ENCODE measurements at regions not wholly inside any gene's neighbourhood (a gene's known extent, or its start where the extent isn't known, plus 50 kb on each side); places are given as distances from the start of the nearest gene placed in this dataset.
"Not testable (repeated sequence)": the region's sequence is repeated elsewhere in the genome, so short reads cannot be mapped to it uniquely, and the experiment has no call there.

- DNase-seq: no peak
Measured at GRCh38 chr15:69602921-69603320, 150.3 kb downstream of the RPLP1 start.

DNA sequence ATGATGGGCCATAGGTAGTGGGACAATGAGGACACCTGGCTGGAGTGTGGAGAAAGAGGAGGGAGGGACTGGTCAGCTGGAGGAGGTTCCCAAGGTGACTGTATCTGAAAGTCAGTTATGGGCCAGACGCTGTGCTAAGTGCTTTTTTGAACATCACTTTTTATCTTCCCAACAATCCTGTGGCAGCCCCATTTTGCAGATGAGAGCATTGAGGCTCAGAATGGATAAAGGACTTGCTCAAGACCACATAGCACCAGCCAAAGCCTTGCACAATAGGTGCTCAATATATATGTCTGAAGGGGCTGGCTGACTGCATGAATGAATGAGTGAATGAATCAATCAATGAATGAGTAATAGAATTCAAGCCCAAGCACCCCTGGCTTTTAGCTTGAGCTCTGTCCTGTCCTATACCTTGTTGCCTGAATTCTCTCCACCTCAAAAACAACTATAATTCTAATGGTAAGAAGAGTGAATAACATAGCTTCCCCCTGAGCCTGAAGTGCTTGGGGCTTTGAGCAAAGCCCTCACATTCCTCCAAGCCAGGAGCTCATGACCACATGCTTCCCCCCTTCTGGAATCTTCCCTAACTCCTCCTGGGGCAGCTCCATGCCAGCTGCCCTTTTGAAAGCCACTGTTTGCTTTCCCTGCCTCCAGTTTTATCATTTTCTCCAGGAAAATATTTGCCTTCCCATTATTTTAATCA lies 150.9 kb downstream of the RPLP1 start:
- DNase-seq: no peak

DNA sequence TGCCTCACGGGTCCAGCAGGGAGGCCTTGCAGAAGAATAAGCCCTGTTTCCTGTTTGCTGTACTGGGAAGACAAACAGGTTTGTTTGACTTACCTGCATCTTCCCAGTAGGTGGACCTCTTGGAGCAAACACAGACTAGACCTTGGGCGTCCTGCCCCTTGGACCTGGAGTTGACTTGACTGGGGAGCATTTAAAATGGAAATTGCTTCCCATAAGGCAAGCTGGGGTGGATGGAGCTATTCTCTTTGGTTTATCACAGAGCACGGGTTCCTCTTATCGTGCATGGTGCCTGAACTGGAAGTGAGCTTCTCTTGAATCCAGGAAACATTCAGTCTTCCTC lies 151.4 kb downstream of the RPLP1 start:
- DNase-seq: no peak

GRCh38 chr15:69606144-69606543 lies 153.5 kb downstream of the RPLP1 start:
- DNase-seq: no peak

DNA sequence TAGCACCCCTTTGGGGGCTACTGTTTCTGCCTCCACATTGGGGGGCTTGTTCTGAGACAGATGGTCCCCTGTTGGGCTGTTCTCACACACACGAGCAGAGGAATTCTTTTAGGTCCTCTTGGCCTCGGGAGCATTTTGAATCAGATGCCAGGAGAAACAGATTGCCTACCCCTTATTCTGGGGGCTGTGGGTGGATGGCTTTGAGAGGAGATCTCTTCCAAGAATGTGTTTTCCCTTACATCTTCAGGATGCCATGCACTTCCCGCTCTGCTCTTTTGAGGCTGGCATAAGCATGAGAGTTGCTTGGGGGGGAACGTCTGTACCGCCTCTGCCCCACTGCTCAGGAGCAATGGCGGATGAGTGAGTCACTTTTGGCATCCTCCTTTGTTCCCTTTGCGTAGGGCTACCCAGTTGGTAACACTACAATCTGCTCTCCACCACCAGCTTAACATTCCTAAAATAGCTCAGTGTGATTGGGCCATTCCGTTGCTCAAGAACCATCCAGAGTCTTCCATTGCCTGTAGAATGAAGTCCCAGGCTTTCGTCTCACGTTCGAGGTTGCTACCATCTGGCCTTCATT lies 154.4 kb downstream of the RPLP1 start:
- DNase-seq: no peak

GRCh38 chr15:69608661-69609060 lies 156.0 kb downstream of the RPLP1 start:
- no peak for DNase-seq

DNA sequence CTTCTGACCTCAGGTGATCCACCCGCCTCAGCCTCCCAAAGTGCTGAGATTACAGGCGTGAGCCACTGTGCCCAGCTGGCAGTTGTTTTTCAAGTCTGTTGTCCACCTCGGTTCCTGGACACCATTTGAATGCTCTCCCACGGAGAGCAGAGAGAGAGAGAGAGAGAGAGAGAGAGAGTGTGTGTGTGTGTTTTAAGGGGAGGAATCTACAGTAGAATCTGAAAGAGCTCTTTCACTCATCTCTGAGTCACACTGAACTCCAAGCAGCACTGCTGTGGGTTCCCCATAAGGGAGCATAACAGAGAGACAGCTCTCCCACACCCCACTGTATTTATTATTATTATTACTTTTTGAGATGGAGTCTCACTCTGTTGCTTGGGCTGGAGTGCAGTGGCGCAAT lies 156.6 kb downstream of the RPLP1 start:
- no peak for DNase-seq

DNA sequence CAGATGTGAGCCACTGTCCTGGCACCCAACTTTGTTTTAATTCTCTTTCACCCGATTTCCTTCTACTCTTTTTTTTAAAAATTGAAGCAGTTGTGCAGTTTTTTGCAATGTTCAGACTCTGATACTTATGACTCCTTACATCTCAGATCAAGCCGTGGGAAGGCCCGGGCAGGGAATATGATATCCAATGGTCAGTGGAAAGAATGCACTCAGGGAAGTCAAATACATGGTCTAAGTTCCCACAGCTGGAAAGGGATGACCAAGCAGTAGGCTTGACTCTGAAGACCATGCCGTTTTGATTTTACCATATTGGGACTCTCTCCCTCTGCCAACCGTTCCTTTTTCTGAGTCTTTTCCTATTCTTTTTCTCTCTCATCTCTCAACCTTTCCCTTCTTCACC lies 157.2 kb downstream of the RPLP1 start:
- DNase-seq: no peak

DNA sequence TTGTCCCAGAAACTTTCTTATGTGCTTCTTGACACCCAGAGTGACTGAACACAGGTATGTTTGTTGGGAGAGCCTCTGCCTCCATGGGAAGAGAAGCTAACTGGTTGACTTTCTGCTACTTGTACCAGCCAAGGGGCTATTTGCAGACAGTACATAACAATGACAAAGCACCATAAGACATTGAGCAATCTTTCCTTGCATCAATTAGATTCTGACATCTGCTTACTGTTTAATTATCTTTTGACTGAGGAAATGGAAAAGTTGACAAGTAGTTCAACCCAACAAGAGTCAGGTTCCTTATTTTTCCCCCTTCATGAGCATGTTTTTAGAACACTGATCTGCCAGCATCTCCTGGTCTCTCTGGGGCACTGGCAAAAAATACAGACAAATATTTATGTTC lies 157.7 kb downstream of the RPLP1 start:
- no peak for DNase-seq

DNA sequence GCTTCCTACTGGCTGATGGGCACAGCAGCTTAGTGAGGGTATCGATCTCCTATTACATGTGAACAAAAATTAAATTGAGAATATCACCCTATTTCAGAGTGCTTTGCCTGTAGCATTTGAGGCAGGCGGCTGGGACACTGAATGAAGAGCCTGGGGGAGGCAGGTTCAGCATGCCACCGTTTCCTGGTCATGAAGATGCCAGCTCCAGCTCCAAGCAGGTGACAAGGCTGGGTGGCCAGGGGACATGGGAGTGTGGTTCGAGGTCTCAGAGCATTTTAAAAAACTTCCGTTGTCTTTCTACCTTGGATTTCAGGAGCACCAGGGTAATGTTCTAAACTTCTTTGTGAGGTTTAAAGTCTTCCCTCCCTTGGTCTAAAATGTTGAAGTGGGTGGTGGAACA lies 158.2 kb downstream of the RPLP1 start:
- no peak for DNase-seq

GRCh38 chr15:69612112-69612511 lies 159.5 kb downstream of the RPLP1 start:
- no peak for DNase-seq

DNA sequence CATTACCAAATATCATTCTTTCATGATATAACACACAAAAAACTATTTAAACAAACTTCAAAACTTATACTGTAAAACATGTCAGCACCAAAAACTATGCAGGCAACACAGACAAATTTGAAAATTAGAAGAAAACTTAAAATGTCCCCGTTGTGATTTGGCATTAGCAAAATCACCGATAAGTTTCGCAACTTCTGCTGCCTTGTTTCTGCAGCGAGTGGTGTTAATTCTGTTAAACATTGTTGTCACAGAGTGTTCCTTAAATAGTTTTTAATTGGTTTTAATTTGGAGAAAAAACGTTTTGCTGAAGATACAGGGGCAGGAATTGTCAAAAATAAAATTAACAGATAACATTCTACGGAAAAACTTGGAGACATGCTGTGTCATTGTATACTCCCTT lies 160.6 kb downstream of the RPLP1 start:
- no peak for DNase-seq

- DNase-seq: no peak
Measured at GRCh38 chr15:69613988-69614387, 161.4 kb downstream of the RPLP1 start.

DNA sequence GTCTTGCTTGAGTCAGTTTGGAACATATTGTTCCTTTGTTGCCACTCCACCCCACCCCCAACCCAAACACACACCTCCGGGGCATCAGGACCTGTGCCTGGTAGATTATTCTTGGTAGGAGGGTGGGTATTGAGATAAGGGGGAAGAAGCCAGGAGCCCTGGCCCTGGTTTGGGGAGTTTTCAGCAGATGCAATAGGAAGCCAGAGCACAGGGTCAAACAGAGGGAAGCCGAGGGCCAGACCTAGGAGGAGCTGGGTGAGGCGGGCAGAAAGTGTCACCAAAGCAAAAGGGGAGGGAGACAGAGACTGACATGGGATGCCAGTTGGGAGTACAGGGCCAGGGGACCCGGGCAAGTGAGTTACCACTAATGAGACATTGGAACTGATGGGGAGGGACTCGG lies 163.1 kb downstream of the RPLP1 start:
- no peak for DNase-seq

GRCh38 chr15:69616558-69616957 lies 163.9 kb downstream of the RPLP1 start:
- no peak for DNase-seq

DNA sequence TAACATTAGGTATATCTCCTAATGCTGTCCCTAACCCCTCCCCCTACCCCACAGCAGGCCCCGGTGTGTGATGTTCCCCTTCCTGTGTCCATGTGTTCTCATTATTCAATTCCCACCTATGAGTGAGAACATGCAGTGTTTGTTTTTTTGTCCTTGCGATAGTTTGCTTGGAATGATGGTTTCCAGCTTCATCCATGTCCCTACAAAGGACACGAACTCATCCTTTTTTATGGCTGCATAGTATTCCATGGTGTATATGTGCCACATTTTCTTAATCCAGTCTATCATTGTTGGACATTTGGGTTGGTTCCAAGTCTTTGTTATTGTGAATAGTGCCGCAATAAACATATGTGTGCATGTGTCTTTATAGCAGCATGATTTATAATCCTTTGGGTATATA lies 164.5 kb downstream of the RPLP1 start:
- not testable (repeated sequence) for DNase-seq

DNA sequence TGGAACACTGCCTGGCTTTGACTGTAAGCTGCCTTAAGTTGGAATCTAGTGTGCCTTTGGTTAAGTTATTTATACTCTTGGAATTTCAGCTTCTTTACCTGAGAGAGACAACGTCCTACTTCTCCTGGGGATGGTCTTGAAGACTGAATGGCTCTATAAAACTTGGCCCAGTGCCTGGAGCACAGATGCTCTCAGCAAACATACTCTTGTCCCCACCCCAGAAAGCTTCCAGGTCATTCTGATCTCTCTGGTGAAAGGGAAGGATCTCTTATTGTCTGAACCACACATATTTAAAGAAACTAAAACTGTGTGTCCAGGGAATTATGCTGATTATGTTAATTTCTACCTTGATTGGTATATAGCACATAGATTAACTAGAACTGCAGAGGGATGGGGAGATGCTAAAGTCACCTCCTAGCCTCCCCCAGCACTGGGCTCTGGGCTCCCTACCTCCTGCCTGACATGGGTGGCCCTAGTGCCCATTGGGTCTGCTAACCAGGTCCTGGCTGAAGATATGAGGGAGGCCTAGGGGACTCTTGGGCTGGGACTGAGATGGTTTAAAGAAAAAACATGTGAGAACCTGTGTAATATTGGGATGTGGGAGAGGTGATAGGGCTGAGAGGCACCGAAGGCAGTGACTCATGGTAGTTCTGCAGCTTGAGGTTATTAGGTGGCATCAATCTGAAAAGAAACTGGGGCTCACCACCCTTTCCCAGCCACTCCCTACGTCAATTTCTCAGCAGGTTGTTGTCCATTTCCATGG lies 171.0 kb downstream of the RPLP1 start:
- no peak for DNase-seq

DNA sequence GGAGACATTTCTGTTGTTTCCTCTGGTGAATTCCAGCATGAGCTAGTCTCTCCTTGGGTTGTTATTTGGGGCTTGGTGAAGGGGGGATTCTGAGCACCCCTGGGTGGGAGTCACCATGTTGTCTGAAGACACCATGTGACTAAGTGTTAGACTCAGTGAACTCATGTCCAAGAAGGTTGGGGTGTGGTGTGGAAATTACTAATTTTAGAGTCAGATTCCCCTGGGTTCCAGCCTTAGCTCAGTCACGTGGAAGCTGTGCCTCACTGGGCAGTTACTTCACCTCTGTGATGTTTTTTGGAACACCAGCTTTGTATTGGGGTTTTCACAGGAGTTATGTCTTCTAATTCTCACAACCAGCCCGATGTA lies 171.5 kb downstream of the RPLP1 start:
- DNase-seq: no peak

DNA sequence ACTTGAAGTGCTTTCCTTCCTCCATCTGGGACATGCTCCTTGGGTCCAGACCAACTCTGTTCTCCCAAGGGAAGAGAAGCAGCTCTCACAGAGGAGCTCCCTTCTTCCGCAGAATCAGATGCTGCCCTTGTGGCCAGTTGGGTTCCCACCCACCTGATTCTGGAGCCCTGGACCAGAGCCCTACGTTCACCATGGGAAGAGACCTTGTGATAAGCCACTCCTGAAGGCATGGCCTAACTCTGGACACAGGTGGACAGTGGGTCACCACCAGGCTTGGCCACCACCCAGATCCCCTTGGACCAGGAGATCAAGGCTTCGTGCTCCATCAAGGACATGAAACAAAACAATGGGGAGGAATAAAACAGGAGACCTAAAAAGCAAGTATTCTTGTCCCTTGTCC lies 172.2 kb downstream of the RPLP1 start:
- no peak for DNase-seq

DNA sequence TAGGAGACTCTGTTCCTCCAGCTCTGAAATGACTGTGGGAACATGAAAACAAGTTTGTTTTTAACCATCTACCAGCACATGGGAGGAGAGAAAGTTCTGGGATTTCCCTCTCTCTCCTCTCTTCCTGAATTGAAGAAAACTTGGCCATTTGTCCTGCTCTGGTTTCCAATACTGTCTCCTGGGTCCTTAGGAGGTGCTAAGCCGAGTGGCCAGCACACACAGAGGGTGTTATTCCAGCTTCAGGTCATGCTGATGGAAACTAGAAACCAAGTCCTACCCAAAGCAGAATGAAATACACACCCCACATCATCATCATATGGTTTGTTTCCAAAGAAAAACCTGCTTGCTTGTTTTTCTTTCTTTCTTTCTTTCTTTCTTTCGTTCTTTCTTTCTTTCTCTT lies 172.7 kb downstream of the RPLP1 start:
- DNase-seq: no peak

DNA sequence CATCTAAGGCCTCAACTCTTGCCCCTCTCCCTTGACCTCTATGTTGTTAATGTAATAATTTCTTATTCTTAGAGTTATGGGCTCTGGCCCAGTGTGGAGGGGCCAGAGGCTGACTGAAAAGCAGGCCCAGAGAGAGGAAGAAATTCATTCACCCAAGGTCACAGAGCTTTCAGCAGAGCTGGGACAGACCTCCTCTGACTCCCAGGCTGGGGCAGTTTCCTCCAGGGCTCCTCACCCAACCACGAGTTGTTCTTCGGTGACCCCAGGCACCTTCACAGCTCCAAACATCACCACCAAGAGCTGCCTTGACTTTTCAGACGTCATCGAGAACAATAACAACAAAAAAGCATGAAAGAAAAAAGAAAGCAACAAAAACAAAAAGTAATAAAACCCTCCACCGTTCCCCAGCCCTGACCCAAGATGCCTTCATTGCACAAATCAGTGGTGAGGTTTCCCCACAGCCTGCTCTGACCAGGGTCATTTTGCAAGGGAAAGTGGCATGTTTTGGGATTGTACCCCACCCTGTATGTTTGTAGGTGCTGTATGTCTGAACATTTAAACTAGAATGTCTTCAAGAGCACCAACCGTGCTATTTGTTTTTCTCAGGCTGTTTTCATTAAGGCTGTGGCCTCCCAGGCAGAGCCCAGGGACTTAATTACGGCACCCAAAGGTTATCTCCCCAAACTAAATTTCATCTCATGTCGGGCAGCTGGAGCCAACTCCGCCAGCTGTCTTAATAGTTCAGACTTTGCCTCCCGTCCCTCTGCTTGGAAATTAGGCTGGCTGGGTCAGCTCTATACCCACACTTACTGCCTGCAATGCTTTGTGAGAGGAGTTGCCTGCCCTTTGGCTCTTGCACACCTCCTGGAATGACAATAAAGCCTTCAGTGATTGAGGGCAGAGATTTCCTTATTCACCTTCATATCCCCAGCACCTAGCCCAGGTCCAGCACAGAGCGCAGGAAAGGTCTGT lies 173.8 kb downstream of the RPLP1 start:
- DNase-seq: no peak

GRCh38 chr15:69627548-69628158 lies 175.0 kb downstream of the RPLP1 start:
- no peak for DNase-seq

Measured in T-helper 2 cell (primary cell).